GM19463 (cell line): ENCODE measurements at regions not wholly inside any gene's neighbourhood (a gene's known extent, or its start where the extent isn't known, plus 50 kb on each side); places are given as distances from the start of the nearest gene placed in this dataset.

Source experiments
- ATAC-seq: cut with Tn5 transposase; IDR thresholded peaks from one replicate; pipeline ENCODE4 v1.9.1; 2021; ENCODE audit warnings: mild to moderate bottlenecking, moderate library complexity; ENCODE audit not compliant: unreplicated experiment

DNA sequence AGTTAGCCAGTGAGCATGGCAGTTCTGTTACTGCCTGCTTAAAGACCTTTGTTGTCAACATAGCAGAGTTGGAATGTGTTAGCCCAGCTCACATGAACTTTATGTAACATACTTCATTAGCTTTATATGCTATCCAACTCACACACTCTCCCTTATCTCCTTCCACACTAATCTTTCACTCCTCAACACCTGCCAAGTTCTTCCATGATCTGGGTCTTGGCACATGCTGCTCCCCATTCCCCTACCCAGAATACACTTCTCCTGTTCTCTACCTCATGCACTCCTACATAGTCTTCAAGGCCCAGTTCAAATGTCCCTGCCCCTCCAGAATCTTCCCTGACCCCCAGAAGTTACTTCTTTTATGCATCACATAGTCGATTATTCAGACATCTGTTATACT is 179.3 kb downstream of the KATNAL1 start:
- ATAC-seq, result no peak

GRCh38 chr13:30126903-30127428 is 180.4 kb downstream of the KATNAL1 start:
- no peak for ATAC-seq

GRCh38 chr13:30125422-30126073 is 181.8 kb downstream of the KATNAL1 start:
- ATAC-seq, result no peak

GRCh38 chr13:30124131-30124768 is 183.1 kb downstream of the KATNAL1 start:
- no peak for ATAC-seq

DNA sequence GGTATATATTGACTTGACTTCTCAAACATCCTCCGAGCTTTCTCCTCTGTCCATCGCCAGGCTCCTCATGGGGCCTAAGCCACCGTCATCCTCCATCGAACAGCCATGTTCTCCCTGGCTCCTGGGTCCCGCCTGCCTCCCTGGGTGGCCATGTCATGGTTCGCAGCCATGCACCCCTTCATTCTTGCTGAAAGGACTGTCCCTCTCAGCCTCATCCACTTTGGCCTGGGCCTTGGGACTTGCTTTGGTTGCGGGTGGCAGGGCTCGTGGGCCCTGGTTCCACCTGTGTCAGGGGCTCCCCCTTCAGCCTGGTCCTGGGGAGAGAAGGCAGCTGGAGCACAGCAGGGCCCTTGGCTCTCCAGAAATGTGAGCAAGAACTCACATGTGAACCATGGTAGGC is 183.8 kb downstream of the KATNAL1 start:
- ATAC-seq, result no peak

DNA sequence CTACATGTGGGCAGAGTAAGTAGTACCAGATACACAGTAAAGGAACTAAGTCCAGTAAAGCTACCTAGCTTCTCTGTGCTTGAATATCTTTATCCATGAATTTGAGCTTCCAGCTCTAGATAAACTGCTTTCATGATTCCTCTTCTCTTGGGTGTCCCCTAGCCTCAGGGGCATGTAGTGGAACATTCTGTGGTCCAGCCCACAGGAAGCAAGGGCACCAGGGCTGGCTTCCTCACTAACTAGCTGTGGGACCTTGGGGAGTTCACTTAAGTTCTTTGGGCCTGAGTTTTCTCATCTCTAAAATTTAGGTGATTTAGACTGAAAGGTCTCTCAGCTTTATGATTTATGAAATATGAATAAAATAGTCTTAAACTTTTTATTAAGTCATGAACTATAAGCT is 185.7 kb downstream of the KATNAL1 start:
- no peak for ATAC-seq

- no peak for ATAC-seq
These were observed 186.1 kb downstream of the KATNAL1 start for GRCh38 chr13:30121244-30121643.

DNA sequence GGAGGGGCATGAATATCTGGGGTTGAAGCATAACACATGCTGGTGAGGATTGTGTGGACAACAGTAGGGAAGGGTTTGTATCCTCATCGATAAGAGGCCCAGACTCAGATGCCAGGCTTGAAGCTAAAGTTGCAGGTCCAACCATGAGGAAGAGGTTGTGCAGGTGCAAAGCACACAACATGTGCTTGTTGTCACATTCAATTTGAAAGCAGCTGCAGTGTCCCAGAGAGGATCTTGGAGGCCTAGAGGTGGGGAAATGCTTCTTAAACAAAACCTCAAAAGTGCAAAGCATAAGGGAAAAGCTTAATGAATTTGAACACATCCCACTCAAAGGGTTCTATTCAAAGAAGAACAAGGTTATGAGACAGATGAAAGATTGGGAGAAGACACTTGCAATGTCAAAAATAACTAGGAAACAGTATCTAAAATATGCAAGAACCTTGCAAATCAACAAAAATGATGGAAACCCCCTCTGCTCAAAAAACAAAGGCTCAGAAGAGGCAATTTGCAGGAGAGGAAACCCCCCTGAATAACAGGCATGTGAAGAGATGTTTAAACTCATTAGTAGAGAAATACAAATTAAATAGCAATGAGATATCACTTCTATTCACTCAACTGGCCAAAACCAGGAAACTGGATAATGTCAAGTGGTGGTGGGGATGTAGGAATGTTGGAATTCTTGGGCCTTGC is 187.1 kb downstream of the KATNAL1 start:
- ATAC-seq, result no peak

GRCh38 chr13:30119476-30119875 is 187.9 kb downstream of the KATNAL1 start:
- no peak for ATAC-seq

DNA sequence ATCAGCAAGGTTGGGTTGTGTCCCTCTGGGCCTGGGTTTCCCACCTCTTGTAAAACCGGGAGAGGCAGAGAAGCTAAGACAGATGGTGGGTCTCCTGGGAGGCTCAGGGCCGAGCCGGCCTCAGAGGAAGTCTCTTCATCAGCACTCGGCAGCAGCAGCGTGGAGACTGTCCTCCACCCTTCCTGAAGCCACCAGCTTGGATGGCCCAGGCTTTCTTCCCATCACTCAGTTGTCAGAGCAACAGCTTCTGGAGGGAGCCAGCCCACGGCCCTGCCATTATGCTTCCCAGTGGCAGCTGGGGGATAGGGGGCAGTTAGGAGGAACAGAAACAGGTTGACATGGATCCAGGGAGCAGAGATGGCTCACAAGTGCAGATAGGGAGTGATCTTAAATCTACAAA is 191.0 kb downstream of the KATNAL1 start:
- ATAC-seq, result no peak

- ATAC-seq, result no peak
These were observed 192.1 kb downstream of the KATNAL1 start for GRCh38 chr13:30115257-30115600.

- ATAC-seq, result peak; percentile 82
These were observed 192.6 kb downstream of the KATNAL1 start for GRCh38 chr13:30114571-30115256.

DNA sequence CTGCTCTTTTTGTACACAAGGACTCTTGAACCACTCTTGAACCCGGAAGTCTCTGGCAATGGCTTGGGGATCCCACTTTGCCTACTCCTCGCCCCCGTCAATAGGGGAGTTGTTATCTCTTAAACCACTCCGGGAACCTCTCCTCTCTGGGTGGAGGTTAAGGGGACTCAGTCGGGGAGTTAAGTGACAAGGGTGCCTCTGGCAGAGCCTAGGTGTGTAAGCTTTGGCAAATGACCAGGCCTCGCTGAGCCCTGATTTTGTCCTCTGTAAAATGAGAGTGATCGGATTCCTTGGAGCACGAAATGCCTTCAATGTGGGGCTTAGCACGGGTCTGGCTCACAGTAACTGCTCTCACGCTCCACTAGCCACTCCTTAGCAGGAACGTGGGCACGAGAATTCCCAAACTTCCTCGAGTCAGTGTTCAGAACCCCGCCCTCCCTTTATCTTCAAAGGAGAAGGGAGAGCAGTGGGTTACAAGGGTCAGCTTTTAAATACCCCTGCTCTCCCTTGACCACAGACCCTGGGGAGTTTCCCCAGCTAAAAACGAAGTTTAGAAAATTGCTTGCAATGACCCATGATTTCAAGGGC is 193.3 kb downstream of the KATNAL1 start:
- no peak for ATAC-seq

- ATAC-seq, result no peak
These were observed 193.8 kb downstream of the KATNAL1 start for GRCh38 chr13:30113551-30113950.

DNA sequence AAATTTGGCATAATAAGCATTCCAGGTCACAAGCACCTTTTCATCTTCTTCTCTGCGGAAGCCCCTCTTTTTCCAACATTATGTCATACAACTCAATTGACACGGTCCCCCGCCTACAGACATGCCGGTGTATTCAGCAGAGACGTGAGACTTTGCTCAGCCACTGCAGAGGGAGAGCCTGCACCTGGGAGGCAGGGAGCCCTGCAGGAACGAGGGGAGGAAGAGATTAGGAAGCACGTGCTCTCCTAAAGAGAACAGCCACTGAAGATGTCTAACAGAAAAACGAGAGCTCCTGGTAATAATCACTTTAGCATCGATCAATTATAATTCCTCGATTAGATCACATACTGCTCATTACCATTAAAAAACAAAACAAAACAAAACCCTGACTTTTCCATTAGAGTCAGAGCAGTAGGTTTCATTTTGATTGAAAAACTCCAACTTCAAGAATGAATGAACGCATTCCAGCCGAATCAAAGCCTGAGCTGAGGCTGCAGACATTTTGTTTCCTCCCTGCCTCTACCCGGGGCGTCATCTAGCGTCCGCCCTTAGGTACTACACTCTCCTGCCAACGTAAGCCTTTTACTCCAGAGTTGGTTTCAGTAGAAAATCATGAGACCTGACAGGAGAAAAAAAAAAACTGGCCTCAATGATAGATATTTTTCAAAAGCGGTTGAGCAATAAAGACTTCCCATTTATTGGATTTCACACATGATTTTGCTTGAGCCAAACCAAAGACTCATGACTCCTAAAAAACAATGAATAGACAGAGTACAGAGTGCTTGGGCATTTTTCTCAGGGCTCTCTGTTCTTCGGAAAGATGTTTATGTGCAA is 194.5 kb downstream of the KATNAL1 start:
- no peak for ATAC-seq

DNA sequence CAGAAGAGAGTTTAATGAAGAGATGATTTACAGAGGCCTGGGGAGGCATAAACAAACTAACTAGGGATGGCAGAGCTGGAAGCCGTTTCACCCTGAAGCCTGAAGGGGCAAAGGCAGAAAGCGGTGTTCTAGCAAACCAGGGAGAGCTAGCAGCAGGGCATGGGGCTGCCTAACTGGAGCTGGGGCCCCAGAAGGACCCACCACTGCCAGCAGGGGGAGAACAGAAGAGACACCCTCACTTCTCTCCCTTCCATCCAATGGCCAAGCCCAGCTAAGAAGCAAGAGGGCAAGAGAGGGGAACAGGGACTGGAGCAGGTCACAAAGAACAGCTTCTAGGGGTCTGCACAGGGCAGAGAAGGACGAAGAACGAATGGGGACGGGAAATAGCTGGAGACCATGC is 195.5 kb downstream of the KATNAL1 start:
- ATAC-seq, result no peak

DNA sequence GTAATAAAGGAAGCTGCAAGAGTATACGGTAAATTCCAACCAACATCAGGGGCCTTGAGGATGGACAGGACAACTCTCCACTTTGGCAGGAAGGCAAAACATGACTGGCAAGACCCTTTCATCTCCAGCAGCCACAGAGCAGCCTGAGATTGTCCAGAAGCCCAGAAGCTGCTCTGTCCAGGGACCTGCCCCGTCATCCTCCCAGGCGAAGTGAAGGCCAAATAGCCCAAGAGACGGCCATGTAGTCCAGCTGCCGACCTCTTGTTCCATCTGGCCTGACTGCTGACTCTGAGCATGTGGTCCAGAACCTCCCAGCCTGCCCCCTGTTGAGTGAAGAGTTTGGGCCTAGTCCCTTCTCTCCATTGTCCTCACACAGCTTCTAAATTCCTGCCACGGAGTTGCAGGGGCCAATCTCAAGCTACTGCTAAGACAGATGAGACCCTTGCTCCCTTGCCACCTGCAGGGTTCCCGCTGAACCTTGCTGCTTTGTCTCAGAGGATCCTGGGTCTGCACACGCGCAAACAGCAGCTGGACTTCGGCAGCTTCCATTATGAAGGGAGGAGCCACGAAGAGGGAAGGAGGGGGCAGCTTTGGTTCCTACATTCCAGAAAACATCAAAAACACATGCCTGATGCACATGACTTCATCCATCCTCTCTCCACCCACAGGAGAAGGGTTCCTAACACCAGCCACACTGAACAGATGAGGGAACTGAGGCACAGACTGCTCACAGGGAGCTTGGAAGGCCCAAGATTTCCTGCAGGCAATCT is 196.9 kb downstream of the KATNAL1 start:
- ATAC-seq, result no peak

GRCh38 chr13:30109471-30110135 is 197.7 kb downstream of the KATNAL1 start:
- ATAC-seq, result no peak

DNA sequence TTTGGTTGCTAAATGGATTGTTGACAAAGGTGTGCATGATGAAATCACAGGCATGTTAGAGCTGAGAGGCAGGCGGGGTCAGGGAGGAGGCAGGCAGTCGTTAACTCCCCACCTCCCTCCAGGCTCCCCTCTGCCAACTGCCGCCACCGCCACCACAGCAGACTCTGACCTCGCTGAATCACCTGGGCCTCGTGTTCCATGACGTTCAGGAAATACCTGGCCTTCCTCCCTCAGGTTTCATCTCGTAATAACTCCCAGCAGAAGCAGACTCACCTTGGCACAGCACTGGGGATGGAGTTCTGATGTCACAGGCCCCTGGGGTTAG is 198.5 kb downstream of the KATNAL1 start:
- no peak for ATAC-seq
